GM21528 (cell line): ENCODE measurements at regions not wholly inside any gene's neighbourhood (a gene's known extent, or its start where the extent isn't known, plus 50 kb on each side); places are given as distances from the start of the nearest gene placed in this dataset.

Experiments
- ATAC-seq: cut with Tn5 transposase; IDR thresholded peaks from one replicate; pipeline ENCODE4 v1.9.1; 2021; ENCODE audit warnings: mild to moderate bottlenecking, moderate library complexity; ENCODE audit not compliant: unreplicated experiment, low FRiP score

DNA sequence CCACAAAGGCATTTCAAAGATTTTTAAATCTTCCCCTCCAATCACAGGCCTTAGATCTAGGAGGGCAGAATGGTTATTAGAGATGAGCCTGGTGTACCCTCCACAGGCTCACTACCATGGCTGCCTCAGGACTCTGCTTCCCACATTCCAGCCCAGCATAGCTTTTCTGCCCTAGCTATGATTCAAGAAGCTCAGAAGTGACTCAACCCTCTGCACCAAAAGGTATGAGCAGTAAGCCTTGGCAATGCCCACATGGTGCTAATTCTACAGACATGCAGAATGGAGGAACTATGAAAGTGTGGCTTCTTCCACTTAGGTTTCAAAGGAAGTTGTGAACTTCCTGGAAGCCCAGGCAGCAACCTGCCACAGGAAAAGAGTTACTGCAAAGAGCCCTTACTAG lies 786.2 kb downstream of the SLITRK6 start:
- no peak for ATAC-seq

- no peak for ATAC-seq
Measured at GRCh38 chr13:85009447-85009846, 789.8 kb downstream of the SLITRK6 start.

DNA sequence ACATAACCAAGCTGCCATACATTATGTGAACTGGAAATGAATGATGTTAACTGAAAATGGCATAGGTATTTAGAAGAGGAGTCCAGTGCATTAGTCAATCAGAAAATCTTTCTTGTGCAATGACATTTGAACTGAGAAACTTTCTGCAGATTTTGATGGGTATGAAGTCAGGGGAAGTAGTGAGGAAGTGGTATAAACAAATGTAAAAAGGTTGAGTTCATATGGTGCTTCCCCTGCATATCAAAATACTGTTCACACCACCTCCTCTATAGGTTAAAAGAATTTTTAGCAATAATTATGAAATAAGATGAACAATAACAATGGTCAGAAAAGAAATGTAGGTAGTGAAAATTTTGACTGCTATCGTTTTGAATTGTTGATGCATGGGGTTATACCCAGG lies 800.0 kb downstream of the SLITRK6 start:
- ATAC-seq, result no peak

GRCh38 chr13:84998681-84999080 lies 800.5 kb downstream of the SLITRK6 start:
- ATAC-seq, result no peak

DNA sequence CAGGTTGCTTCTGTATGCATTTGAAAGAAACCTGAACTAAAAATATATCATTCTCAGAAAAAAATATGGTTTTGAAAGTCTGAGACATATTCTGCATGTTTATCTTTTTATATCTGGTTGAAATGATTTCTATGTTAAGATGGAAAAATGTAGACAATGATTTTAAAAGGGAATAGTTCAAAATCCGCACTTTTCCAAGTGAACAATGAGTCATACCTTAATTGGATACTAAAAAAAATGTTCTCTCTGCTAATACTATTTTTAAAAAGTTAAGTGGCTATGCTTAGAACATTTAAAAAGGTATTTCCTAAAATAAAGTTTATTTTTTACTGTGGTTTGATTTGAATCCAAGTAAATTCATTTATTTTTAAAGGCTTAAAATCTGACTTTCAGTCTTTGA lies 801.4 kb downstream of the SLITRK6 start:
- no peak for ATAC-seq

GRCh38 chr13:84994582-84994981 lies 804.6 kb downstream of the SLITRK6 start:
- no peak for ATAC-seq

DNA sequence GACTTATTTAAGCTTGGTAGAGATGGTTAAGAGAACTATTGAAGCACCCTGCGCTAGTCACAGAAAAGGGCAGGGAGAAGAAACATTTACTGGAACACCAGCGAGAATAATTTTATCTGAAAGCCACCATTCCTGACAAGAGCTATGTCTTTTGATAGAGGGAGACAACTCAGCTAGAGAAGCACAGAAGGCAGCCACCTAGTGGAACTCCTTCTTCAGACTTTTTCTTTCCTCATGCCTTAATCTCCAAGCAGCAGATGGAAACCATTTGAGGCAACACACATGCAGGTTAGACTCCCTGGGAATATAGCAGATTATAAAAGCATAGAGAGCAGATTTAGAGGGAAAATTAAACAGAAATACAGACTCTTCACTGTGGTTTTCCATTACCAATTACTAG lies 813.4 kb downstream of the SLITRK6 start:
- no peak for ATAC-seq

DNA sequence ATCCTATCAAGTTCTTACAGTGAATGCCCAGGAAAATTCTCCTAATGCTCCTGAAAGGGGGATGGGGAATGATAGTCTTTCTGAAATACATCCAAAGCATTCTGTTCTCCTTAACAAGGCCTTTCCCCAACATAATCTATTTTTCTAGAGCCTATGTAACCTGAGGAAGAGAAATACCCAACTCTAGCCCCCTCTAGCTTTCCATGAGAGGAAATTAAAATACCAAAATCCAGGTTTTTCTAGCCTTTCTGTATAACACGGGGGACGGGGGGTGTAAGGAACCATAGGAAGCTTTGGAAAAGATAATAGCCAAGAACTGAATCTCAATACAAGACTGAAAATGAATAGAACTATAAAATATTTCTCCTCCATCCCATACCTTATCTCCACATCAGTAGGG lies 815.9 kb downstream of the SLITRK6 start:
- ATAC-seq, result no peak

- no peak for ATAC-seq
Measured at GRCh38 chr13:84980571-84980970, 818.6 kb downstream of the SLITRK6 start.

GRCh38 chr13:84978851-84979250 lies 820.4 kb downstream of the SLITRK6 start:
- ATAC-seq, result no peak

- no peak for ATAC-seq
Measured at GRCh38 chr13:84973661-84974060, 825.6 kb downstream of the SLITRK6 start.

- no peak for ATAC-seq
Measured at GRCh38 chr13:84972907-84973306, 826.3 kb downstream of the SLITRK6 start.

DNA sequence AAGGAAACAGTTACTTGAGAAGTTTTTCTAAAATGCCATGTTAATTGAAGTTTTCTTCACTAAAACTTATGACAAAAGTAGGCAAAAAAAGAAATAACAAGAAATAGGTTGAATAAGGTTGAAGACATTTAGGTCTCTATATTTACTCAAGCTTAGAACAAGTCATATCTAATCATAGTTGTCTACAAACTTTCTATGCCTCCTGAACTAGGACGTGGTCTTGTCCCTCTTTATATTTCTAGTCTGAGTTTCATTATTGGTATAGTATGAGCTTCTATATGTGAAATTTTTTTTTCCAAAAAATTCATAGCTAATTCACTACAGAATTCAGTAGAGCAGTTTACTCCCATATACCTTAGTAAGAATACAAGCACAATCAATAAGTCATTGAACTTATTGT lies 836.4 kb downstream of the SLITRK6 start:
- no peak for ATAC-seq

GRCh38 chr13:84962141-84962750 lies 837.0 kb downstream of the SLITRK6 start:
- ATAC-seq, result no peak

GRCh38 chr13:84961023-84961422 lies 838.2 kb downstream of the SLITRK6 start:
- ATAC-seq, result no peak

- no peak for ATAC-seq
Measured at GRCh38 chr13:84959818-84960217, 839.4 kb downstream of the SLITRK6 start.

GRCh38 chr13:84954636-84955035 lies 844.6 kb downstream of the SLITRK6 start:
- ATAC-seq, result no peak

- ATAC-seq, result no peak
Measured at GRCh38 chr13:84951128-84951527, 848.1 kb downstream of the SLITRK6 start.

- no peak for ATAC-seq
Measured at GRCh38 chr13:84946192-84946591, 853.0 kb downstream of the SLITRK6 start.

DNA sequence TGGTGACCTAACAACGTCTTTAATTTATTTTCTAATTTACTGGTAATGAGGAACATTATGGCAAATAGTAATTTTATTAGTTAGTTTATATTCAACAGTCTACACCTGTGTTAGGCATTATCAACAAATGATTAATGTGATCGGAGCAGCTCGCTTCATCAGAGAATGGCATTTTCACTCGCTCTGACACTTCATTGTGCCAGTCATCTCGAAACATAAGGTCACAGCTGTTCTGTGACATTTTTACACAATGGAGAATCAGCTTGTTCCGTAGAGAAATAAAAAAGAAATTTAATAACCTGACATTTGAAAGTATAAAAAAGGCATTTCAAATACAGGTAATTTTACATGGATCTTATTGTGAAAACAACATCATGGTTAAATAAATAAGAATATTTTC lies 858.4 kb downstream of the SLITRK6 start:
- ATAC-seq, result no peak

DNA sequence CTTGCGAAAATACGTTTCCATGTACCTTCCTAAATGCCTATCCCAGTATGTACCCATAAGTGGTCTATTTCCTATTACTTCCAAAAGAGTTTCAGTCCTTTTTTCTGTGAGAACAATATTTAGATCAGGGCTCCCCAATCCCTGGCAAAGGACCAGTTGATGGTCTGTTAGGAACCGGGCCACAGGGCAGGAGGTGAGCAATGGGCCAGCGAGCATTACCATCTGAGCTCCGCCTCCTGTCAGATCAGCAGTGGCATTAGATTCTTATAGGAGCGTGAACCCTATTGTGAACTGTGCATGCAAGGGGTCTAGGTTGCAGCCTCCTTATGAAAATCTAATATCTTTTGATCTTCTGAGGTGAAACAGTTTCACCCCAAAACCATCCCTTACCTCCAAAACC lies 859.1 kb downstream of the SLITRK6 start:
- ATAC-seq, result no peak

DNA sequence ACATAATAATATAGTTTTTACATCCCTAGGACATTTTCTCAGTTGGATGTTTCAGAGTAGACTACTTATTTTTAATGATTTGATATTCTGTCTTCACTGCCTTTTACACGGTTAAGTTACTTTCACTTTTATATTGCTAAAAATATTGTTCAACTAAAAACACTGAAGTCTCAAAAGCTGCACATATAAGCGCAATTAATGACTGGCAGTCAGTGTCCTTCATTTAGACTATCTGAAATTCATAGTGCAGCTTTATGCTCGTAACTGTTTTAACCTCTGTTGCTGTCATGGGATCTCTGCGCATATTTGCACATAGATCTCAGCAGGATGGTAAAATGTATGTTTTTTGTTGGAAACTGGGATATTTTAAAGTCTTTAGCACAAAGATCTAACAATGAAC lies 864.3 kb downstream of the SLITRK6 start:
- no peak for ATAC-seq

- ATAC-seq, result no peak
Measured at GRCh38 chr13:84933797-84934196, 865.4 kb downstream of the SLITRK6 start.
